ENCODE measurements at regions not wholly inside any gene's neighbourhood (a gene's known extent, or its start where the extent isn't known, plus 50 kb on each side); places are given as distances from the start of the nearest gene placed in this dataset.

GRCh38 chr3:187996609-187997008, 157.3 kb upstream of the LPP start:
- H3K4me1 ChIP-seq (ENCODE audit: control insufficient read depth, insufficient read depth, low read length): peaks cover 35% of the 10 kb centered on the region

GRCh38 chr3:187997490-187997889, 156.5 kb upstream of the LPP start:
- 60% methylated on average over 1 of the region's 5 CpGs for WGBS (ENCODE audit: insufficient coverage, low lambda C conversion rate)
- DNase-seq: peak in 1 of 2 donors; percentile 47
- no peak overlapping the region for H3K4me3 ChIP-seq (ENCODE audit: low read length)
- peak overlapping the region; percentile 50 for H3K27ac ChIP-seq (ENCODE audit: low read length)
- H3K9me3 ChIP-seq (ENCODE audit: control insufficient read depth, low read depth, low read length): no peaks in the 10 kb centered on the region
- no peaks in the 10 kb centered on the region for H3K27me3 ChIP-seq (ENCODE audit: control insufficient read depth, insufficient read depth, low read length)
- no peaks in the 10 kb centered on the region for H3K36me3 ChIP-seq (ENCODE audit: control insufficient read depth, insufficient read depth, low read length)
- H3K4me1 ChIP-seq (ENCODE audit: control insufficient read depth, insufficient read depth, low read length): peaks cover 43% of the 10 kb centered on the region

More at GRCh38 chr3:187996609-187997008, 157.3 kb upstream of the LPP start:
- no peaks in the 10 kb centered on the region for H3K9me3 ChIP-seq (ENCODE audit: control insufficient read depth, low read depth, low read length)
- no peak overlapping the region for H3K27ac ChIP-seq (ENCODE audit: low read length)
- 100% methylated on average over 1 of the region's 2 CpGs for WGBS (ENCODE audit: insufficient coverage, low lambda C conversion rate)
- H3K36me3 ChIP-seq (ENCODE audit: control insufficient read depth, insufficient read depth, low read length): no peaks in the 10 kb centered on the region
- no peak for DNase-seq
- H3K27me3 ChIP-seq (ENCODE audit: control insufficient read depth, insufficient read depth, low read length): no peaks in the 10 kb centered on the region
- no peak overlapping the region for H3K4me3 ChIP-seq (ENCODE audit: low read length)

GRCh38 chr3:187997946-187998561, 155.9 kb upstream of the LPP start:
- Histone ChIP-seq H3K4me1 (ENCODE audit: control insufficient read depth, insufficient read depth, low read length) (peaks cover 49% of the 10 kb centered on the region), H3K36me3 (ENCODE audit: control insufficient read depth, insufficient read depth, low read length) (no peaks in the 10 kb centered on the region), H3K27me3 (ENCODE audit: control insufficient read depth, insufficient read depth, low read length) (no peaks in the 10 kb centered on the region), H3K9me3 (ENCODE audit: control insufficient read depth, low read depth, low read length) (no peaks in the 10 kb centered on the region), H3K4me3 (ENCODE audit: low read length) (no peak overlapping the region), H3K27ac (ENCODE audit: low read length) (peak overlapping the region; percentile 50)
- WGBS (ENCODE audit: insufficient coverage, low lambda C conversion rate): 55% methylated on average over 2 of the region's 9 CpGs
- peak; percentile 54 to 86 for DNase-seq

GRCh38 chr3:187998611-187999010, 155.3 kb upstream of the LPP start:
- DNase-seq: no peak
- Histone ChIP-seq H3K9me3 (ENCODE audit: control insufficient read depth, low read depth, low read length) (no peaks in the 10 kb centered on the region), H3K4me3 (ENCODE audit: low read length) (no peak overlapping the region), H3K4me1 (ENCODE audit: control insufficient read depth, insufficient read depth, low read length) (peaks cover 52% of the 10 kb centered on the region), H3K36me3 (ENCODE audit: control insufficient read depth, insufficient read depth, low read length) (no peaks in the 10 kb centered on the region), H3K27ac (ENCODE audit: low read length) (no peak overlapping the region), H3K27me3 (ENCODE audit: control insufficient read depth, insufficient read depth, low read length) (no peaks in the 10 kb centered on the region)
- no CpG with 5 or more reads among the region's 3 CpGs for WGBS (ENCODE audit: insufficient coverage, low lambda C conversion rate)

DNA sequence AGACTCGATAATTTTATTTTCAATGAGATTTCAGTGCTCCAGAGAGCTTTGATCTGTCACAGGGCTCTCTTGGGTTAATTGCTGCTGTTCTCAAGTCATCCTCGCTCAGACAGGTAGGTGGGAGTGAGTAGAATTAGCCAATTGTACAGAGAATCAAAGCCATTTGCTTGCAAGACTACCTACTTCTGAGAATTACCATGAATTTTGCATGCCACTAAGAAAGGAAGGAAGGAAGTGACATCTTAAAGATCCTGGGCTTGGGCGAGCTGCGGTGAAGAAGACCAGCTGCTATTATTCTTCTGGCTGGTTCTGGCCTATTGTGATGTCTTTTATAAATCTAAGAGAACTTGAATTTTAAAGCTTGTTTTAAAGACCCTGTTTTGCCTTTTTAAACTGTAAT, 154.1 kb upstream of the LPP start:
- 100% methylated on average over 2 of the region's 4 CpGs for WGBS (ENCODE audit: insufficient coverage, low lambda C conversion rate)
- no peak overlapping the region for H3K4me3 ChIP-seq (ENCODE audit: low read length)
- no peaks in the 10 kb centered on the region for H3K9me3 ChIP-seq (ENCODE audit: control insufficient read depth, low read depth, low read length)
- H3K27me3 ChIP-seq (ENCODE audit: control insufficient read depth, insufficient read depth, low read length): no peaks in the 10 kb centered on the region
- DNase-seq: no peak
- H3K36me3 ChIP-seq (ENCODE audit: control insufficient read depth, insufficient read depth, low read length): no peaks in the 10 kb centered on the region
- no peak overlapping the region for H3K27ac ChIP-seq (ENCODE audit: low read length)
- H3K4me1 ChIP-seq (ENCODE audit: control insufficient read depth, insufficient read depth, low read length): peaks cover 64% of the 10 kb centered on the region

DNA sequence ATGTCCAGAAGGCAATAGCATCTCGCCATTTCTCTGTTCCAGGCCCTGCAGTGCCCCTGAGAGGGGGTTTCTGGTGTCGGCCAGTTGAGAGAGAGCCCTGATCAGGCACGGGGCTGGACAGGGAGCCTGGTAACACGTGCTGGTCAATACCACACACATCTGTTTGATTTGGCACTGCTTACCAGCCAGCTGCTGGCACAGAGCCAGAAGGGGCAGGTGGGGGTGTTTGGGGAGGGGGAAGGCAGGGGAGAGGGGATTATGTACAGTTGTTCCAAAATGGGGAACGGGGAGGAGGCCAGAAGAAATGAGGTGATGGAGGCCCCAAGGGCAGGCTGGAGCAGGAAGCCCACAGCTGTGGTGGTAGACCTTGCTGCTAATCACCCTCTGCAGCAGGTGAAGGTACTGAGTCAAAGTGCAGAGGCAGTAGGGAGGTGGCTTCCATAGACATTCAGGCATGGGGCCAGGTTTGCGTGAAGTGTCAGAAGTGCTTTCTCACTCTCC, 153.5 kb upstream of the LPP start:
- peaks cover 67% of the 10 kb centered on the region for H3K4me1 ChIP-seq (ENCODE audit: control insufficient read depth, insufficient read depth, low read length)
- no peak overlapping the region for H3K4me3 ChIP-seq (ENCODE audit: low read length)
- no peaks in the 10 kb centered on the region for H3K36me3 ChIP-seq (ENCODE audit: control insufficient read depth, insufficient read depth, low read length)
- no peaks in the 10 kb centered on the region for H3K9me3 ChIP-seq (ENCODE audit: control insufficient read depth, low read depth, low read length)
- H3K27ac ChIP-seq (ENCODE audit: low read length): no peak overlapping the region
- WGBS (ENCODE audit: insufficient coverage, low lambda C conversion rate): no CpG with 5 or more reads among the region's 6 CpGs
- H3K27me3 ChIP-seq (ENCODE audit: control insufficient read depth, insufficient read depth, low read length): no peaks in the 10 kb centered on the region
- DNase-seq: peak; percentile 76 to 88

DNA sequence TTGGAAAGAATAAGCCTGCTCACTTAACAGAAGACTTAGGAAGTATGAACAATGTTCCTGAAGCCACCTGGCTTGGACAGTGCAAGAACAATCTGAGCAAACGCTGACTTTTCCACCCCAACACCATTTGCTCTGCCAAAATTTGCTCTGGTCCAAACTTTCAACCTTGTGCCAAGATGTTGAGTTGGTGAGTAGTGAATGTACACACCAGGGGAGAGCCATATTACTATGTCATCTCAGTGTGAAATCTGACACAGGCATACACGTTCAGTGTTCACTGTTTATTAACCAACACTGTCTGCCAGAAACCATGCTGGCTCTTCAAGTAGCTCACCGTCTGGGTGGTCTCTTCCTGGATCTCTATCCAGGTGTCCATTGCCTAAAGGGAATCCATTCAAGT, 152.9 kb upstream of the LPP start:
- Histone ChIP-seq H3K27ac (ENCODE audit: low read length) (no peak overlapping the region), H3K27me3 (ENCODE audit: control insufficient read depth, insufficient read depth, low read length) (no peaks in the 10 kb centered on the region), H3K36me3 (ENCODE audit: control insufficient read depth, insufficient read depth, low read length) (no peaks in the 10 kb centered on the region), H3K4me1 (ENCODE audit: control insufficient read depth, insufficient read depth, low read length) (peaks cover 67% of the 10 kb centered on the region), H3K4me3 (ENCODE audit: low read length) (no peak overlapping the region), H3K9me3 (ENCODE audit: control insufficient read depth, low read depth, low read length) (no peaks in the 10 kb centered on the region)
- DNase-seq: no peak
- no CpG with 5 or more reads among the region's 3 CpGs for WGBS (ENCODE audit: insufficient coverage, low lambda C conversion rate)

- Histone ChIP-seq H3K27ac (ENCODE audit: low read length) (peak overlapping the region; percentile 84), H3K9me3 (ENCODE audit: control insufficient read depth, low read depth, low read length) (no peaks in the 10 kb centered on the region), H3K4me3 (ENCODE audit: low read length) (no peak overlapping the region), H3K4me1 (ENCODE audit: control insufficient read depth, insufficient read depth, low read length) (peaks cover 67% of the 10 kb centered on the region), H3K27me3 (ENCODE audit: control insufficient read depth, insufficient read depth, low read length) (no peaks in the 10 kb centered on the region), H3K36me3 (ENCODE audit: control insufficient read depth, insufficient read depth, low read length) (no peaks in the 10 kb centered on the region)
- DNase-seq: no peak
Observed at GRCh38 chr3:188001926-188002325, 152.0 kb upstream of the LPP start.

GRCh38 chr3:188002626-188003138, 151.3 kb upstream of the LPP start:
- Histone ChIP-seq H3K4me1 (ENCODE audit: control insufficient read depth, insufficient read depth, low read length) (peaks cover 62% of the 10 kb centered on the region), H3K36me3 (ENCODE audit: control insufficient read depth, insufficient read depth, low read length) (no peaks in the 10 kb centered on the region), H3K27me3 (ENCODE audit: control insufficient read depth, insufficient read depth, low read length) (no peaks in the 10 kb centered on the region), H3K9me3 (ENCODE audit: control insufficient read depth, low read depth, low read length) (no peaks in the 10 kb centered on the region), H3K4me3 (ENCODE audit: low read length) (no peak overlapping the region), H3K27ac (ENCODE audit: low read length) (peak overlapping the region; percentile 84)
- DNase-seq: peak; percentile 62 to 81
- no CpG with 5 or more reads among the region's 1 CpG for WGBS (ENCODE audit: insufficient coverage, low lambda C conversion rate)

DNA sequence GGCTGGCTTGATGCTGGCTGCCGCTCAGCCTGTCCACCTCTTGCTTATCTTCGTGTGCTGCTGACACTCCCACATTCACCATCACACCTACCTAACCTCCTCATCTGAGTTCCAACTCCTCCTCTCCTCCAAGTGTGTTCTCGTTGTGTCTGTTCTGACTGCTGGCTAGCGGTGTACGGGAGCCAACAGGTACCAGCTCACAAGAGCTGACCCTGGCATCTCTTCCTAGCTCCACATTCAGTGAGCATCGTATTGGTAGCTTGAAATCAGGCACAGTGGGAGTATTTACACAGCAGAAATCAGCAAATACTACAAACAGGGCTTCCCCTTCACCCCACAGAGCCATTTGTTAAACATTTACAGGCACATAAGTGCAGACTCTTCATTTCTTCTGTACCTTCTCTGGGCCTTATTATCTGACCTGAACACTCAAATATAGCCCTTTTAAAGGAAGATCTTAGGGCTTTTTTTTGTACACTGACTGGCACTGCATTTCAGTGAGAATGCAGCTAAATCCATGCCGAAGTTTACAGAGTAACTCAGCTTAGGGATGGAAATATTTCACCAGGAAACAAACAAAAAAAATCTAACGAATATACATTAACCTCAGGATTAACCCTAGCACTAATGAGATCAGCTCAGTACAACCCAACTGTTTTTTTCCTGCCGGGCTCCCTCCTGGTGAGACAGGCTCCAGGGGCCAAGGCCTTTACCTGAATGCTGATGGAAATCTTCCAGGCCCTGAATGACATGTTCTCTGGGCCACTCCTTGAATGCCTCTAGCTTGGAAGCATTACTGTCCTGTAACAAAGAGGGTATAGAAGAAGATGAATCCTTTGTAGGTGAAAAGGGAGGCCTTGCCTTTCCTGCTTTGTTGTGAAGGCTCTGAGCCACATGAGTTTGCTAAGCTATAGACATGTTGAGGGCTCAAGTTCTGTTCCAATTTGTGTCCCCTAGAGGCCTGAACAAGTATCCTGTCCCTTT, 150.5 kb upstream of the LPP start:
- peak; percentile 54 to 92 for DNase-seq
- H3K4me3 ChIP-seq (ENCODE audit: low read length): peak overlapping the region; percentile 16
- no peaks in the 10 kb centered on the region for H3K9me3 ChIP-seq (ENCODE audit: control insufficient read depth, low read depth, low read length)
- no peaks in the 10 kb centered on the region for H3K27me3 ChIP-seq (ENCODE audit: control insufficient read depth, insufficient read depth, low read length)
- 6% methylated on average over 2 of the region's 9 CpGs for WGBS (ENCODE audit: insufficient coverage, low lambda C conversion rate)
- peaks cover 55% of the 10 kb centered on the region for H3K4me1 ChIP-seq (ENCODE audit: control insufficient read depth, insufficient read depth, low read length)
- H3K36me3 ChIP-seq (ENCODE audit: control insufficient read depth, insufficient read depth, low read length): no peaks in the 10 kb centered on the region
- H3K27ac ChIP-seq (ENCODE audit: low read length): peak overlapping the region; percentile 84

Data from large intestine (tissue), 3 donors.